Ishikawa (cell line): ENCODE measurements at regions not wholly inside any gene's neighbourhood (a gene's known extent, or its start where the extent isn't known, plus 50 kb on each side); places are given as distances from the start of the nearest gene placed in this dataset.
A peak's percentile ranks its signal among the peaks of the same experiment; 100 is the strongest.

Experiments used
- CEBPB ChIP-seq: IDR thresholded peaks from 2 replicates; pipeline ENCODE4 v1.6.1; 2012
- EGR1 ChIP-seq: IDR thresholded peaks from 2 replicates; pipeline ENCODE4 v1.6.1; 2012
- EP300 ChIP-seq: IDR thresholded peaks from 2 replicates; pipeline ENCODE4 v1.6.1; 2012; ENCODE audit warnings: borderline replicate concordance
- MAX ChIP-seq: IDR thresholded peaks from 2 replicates; pipeline ENCODE4 v1.6.1; 2012
- RAD21 ChIP-seq: IDR thresholded peaks from 2 replicates; pipeline ENCODE4 v1.6.1; 2012; ENCODE audit warnings: low read depth
- REST ChIP-seq: IDR thresholded peaks from 2 replicates; pipeline ENCODE4 v1.6.1; 2012; ENCODE audit warnings: low read depth, mild to moderate bottlenecking
- TAF1 ChIP-seq: IDR thresholded peaks from 2 replicates; pipeline ENCODE4 v1.6.1; 2012; ENCODE audit warnings: low read depth, mild to moderate bottlenecking
- TEAD4 ChIP-seq: IDR thresholded peaks from 2 replicates; pipeline ENCODE4 v1.6.1; 2012
- YY1 ChIP-seq: IDR thresholded peaks from 2 replicates; pipeline ENCODE4 v1.6.1; 2012; ENCODE audit warnings: low read depth

GRCh38 chr1:67626090-67626860 lies 58.7 kb upstream of the GADD45A start:
- TF ChIP-seq EP300 (no peak), TAF1 (no peak), CEBPB (no peak), TEAD4 (no peak), MAX (peak; percentile 54; the same call in 1 of the 2 replicates), EGR1 (no peak), REST (no peak), RAD21 (no peak), YY1 (no peak)
